Neural cell (in vitro differentiated cells): ENCODE measurements at regions not wholly inside any gene's neighbourhood (a gene's known extent, or its start where the extent isn't known, plus 50 kb on each side); places are given as distances from the start of the nearest gene placed in this dataset.

Experiments
- EP300 ChIP-seq: fragments of 450-650 bp; conservative IDR thresholded peaks from 2 replicates; pipeline ENCODE4 v1.6.1; 2014; ENCODE audit warnings: antibody characterized with exemption, mild to moderate bottlenecking, moderate library complexity; ENCODE audit not compliant: poor library complexity, severe bottlenecking
- RAD21 ChIP-seq: fragments of 450-650 bp; conservative IDR thresholded peaks from 2 replicates; pipeline ENCODE4 v1.6.1; 2014; ENCODE audit warnings: antibody characterized with exemption, mild to moderate bottlenecking, moderate library complexity
- SMC3 ChIP-seq: fragments of 450-650 bp; conservative IDR thresholded peaks from 2 replicates; pipeline ENCODE4 v1.6.1; 2014; ENCODE audit warnings: antibody characterized with exemption, mild to moderate bottlenecking, moderate library complexity; ENCODE audit not compliant: poor library complexity
- TAF1 ChIP-seq: IDR thresholded peaks from 2 replicates; pipeline ENCODE4 v1.6.1; 2012; ENCODE audit warnings: low read depth
- TF ChIP-seq, protein P1 (sequence below): fragments of 450-650 bp; IDR thresholded peaks from 2 replicates; pipeline ENCODE4 v1.5.1; 2014; ENCODE audit warnings: antibody characterized with exemption, mild to moderate bottlenecking, moderate library complexity; ENCODE audit not compliant: poor library complexity, severe bottlenecking

DNA sequence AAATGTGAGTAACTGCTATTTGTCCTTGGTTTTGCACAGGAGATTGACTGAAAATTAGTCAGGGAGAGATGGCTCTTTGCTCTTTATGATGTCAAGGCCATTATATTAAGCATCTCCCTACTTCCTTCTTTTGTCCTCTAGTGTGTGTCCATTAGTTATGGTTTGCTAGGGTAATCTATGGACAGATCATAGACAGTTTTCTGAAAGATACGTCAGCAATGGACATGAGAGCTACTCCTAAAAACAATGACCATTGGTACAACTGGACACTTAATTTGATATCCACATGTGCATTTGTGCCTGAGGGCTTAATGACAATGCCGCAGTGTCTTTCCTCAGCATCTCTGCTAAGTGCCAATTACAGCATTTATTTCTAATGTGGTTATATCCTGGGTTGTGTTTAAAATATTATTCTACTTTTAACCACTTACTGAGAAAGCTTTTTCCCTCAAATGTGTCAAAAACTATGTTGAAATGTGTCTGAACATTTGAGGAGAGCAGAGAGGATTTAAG is 218.2 kb upstream of the RFX3 start:
- TF ChIP-seq RAD21, result no peak
- TF ChIP-seq TAF1, result no peak
- TF ChIP-seq SMC3, result no peak
- TF ChIP-seq, protein P1, sequence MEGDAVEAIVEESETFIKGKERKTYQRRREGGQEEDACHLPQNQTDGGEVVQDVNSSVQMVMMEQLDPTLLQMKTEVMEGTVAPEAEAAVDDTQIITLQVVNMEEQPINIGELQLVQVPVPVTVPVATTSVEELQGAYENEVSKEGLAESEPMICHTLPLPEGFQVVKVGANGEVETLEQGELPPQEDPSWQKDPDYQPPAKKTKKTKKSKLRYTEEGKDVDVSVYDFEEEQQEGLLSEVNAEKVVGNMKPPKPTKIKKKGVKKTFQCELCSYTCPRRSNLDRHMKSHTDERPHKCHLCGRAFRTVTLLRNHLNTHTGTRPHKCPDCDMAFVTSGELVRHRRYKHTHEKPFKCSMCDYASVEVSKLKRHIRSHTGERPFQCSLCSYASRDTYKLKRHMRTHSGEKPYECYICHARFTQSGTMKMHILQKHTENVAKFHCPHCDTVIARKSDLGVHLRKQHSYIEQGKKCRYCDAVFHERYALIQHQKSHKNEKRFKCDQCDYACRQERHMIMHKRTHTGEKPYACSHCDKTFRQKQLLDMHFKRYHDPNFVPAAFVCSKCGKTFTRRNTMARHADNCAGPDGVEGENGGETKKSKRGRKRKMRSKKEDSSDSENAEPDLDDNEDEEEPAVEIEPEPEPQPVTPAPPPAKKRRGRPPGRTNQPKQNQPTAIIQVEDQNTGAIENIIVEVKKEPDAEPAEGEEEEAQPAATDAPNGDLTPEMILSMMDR, result no peak
- no peak for TF ChIP-seq EP300
